ENCODE measurements at regions not wholly inside any gene's neighbourhood (a gene's known extent, or its start where the extent isn't known, plus 50 kb on each side); places are given as distances from the start of the nearest gene placed in this dataset.

- peaks cover 14% of the 10 kb centered on the region for H3K4me1 ChIP-seq (ENCODE audit: control insufficient read depth, insufficient read depth, low read length)
- no peaks in the 10 kb centered on the region for H3K36me3 ChIP-seq (ENCODE audit: control insufficient read depth, insufficient read depth, low read length)
- no peak overlapping the region for H3K9ac ChIP-seq (ENCODE audit: low read depth, low read length)
- no peaks in the 10 kb centered on the region for H3K9me3 ChIP-seq (ENCODE audit: control insufficient read depth, insufficient read depth, low read length)
- no peaks in the 10 kb centered on the region for H3K27me3 ChIP-seq (ENCODE audit: control insufficient read depth, insufficient read depth, low read length)
- no peak overlapping the region for H3K4me3 ChIP-seq (ENCODE audit: low read depth, low read length)
Observed at GRCh38 chr17:77001487-77001886, 133.3 kb downstream of the MGAT5B start.

DNA sequence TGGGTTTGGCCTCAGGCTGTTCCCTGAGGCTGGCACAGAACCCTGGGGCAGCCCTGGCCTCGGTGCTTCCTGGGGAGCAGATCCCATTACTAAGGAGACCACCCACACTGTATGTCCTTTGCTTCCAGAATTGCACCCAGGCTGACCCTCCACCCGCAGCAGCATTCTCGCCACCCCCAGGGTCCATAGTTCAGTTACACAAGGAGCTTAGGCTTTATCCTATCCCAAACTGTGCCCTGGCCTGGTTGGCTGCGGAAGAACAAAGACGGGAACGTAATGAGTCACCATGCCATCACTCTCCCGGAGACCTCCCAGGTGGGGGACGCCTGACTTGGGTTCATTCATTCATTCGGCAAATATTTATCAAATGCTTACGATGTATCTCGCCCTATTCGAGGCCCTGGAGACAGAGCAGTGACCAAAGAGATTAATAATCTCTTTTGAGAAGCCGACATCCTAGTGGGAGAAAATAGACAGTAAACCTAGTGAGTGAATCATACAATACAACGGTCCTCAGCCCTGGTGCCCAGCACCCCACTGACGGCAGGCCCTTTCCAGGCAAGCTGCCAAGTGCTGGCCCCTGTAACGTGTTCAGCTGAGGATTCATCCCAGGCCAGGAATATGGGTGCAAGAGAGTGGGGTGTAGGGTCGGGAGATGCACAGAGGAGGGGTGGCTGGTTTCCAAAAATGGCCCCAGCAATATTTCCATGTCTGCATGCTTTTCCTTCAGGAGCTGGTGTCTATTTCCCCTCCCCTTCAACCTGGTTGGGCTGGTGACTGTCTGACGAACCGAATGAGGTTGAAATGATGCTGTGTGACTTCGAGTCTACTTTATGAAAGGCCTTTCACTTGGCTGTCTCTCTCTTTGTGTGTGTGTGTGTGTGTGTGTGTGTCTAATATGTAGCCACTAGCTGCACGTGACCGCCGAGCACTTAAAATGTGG lies 134.2 kb downstream of the MGAT5B start:
- Histone ChIP-seq H3K9me3 (ENCODE audit: control insufficient read depth, insufficient read depth, low read length) (no peaks in the 10 kb centered on the region), H3K9ac (ENCODE audit: low read depth, low read length) (no peak overlapping the region), H3K36me3 (ENCODE audit: control insufficient read depth, insufficient read depth, low read length) (no peaks in the 10 kb centered on the region), H3K27me3 (ENCODE audit: control insufficient read depth, insufficient read depth, low read length) (no peaks in the 10 kb centered on the region), H3K4me1 (ENCODE audit: control insufficient read depth, insufficient read depth, low read length) (peaks cover 11% of the 10 kb centered on the region), H3K4me3 (ENCODE audit: low read depth, low read length) (no peak overlapping the region)

DNA sequence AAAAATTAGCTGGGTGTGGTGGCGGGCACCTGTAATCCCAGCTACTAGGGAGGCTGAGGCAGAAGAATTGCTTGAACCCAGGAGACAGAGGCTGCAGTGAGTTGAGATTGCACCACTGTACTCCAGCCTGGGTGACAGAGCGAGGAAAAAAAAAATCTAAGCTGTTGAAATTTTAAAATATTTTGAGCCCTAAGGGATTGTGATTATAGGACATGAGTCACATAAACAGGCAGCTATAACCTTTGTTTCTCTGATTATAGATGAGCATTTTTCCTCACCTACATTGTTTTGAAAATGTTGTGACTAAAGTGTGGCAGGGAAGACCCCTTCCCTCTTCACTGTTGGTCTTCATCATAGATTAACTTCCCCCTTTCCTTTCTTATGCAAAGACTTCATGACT lies 135.5 kb downstream of the MGAT5B start:
- H3K36me3 ChIP-seq (ENCODE audit: control insufficient read depth, insufficient read depth, low read length) = no peaks in the 10 kb centered on the region
- no peak overlapping the region for H3K4me3 ChIP-seq (ENCODE audit: low read depth, low read length)
- peaks cover 4% of the 10 kb centered on the region for H3K4me1 ChIP-seq (ENCODE audit: control insufficient read depth, insufficient read depth, low read length)
- H3K27me3 ChIP-seq (ENCODE audit: control insufficient read depth, insufficient read depth, low read length) = no peaks in the 10 kb centered on the region
- no peaks in the 10 kb centered on the region for H3K9me3 ChIP-seq (ENCODE audit: control insufficient read depth, insufficient read depth, low read length)
- H3K9ac ChIP-seq (ENCODE audit: low read depth, low read length) = no peak overlapping the region

DNA sequence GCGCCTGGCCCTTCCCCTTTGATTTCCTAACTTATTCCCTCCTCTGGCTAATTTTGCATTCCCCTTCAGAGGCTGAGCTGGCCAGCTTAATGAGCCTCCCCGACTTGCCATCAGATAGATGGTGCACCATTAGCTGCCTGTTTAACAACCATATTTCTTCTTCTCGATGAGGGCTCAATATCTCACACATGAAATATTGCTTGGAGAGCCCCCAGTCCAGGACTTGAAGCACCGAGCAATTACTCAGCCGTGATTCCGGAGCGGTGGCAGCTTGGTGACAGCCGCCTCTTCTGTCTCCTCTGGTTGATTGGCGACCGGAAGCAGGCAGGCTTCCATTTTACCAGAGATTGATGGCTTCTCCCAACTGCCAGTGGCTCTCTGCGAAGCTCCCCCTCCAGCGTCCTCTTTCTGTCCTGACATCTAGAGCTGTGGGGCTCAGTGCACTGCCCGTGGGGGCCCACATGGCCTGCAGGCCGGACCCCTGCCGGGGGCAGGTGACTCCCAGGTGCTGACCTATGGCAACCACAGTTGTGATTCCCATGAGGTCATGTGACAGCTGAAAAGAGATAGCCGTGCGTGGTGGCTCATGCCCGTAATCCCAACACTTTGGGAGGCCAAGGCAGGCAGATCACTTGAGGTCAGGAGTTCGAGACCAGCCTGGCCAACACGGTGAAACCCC lies 133.7 kb upstream of the SEC14L1 start:
- Histone ChIP-seq H3K4me1 (ENCODE audit: control insufficient read depth, insufficient read depth, low read length) (peaks cover 4% of the 10 kb centered on the region), H3K4me3 (ENCODE audit: low read depth, low read length) (no peak overlapping the region), H3K27me3 (ENCODE audit: control insufficient read depth, insufficient read depth, low read length) (no peaks in the 10 kb centered on the region), H3K9me3 (ENCODE audit: control insufficient read depth, insufficient read depth, low read length) (no peaks in the 10 kb centered on the region), H3K36me3 (ENCODE audit: control insufficient read depth, insufficient read depth, low read length) (no peaks in the 10 kb centered on the region), H3K9ac (ENCODE audit: low read depth, low read length) (no peak overlapping the region)

DNA sequence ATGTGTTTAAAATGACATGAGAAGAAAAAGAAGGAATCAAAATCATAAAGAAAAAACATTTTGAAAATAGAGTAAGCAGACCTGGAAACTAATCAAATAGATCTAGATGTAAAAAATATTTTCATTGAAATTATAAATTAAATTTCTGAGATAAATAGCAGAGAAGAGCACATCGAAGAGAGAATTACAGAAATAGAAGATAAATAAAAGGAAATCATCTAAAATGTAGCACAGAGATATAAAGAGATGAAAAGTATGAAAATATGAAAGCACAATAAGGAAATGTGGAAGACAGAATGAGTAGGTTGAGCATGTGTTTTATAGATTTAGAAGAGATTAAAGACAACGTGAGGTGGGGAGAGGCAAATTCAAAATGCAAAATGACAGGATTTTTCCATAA lies 130.9 kb upstream of the SEC14L1 start:
- Histone ChIP-seq H3K4me3 (ENCODE audit: low read depth, low read length) (no peak overlapping the region), H3K36me3 (ENCODE audit: control insufficient read depth, insufficient read depth, low read length) (no peaks in the 10 kb centered on the region), H3K9ac (ENCODE audit: low read depth, low read length) (no peak overlapping the region), H3K9me3 (ENCODE audit: control insufficient read depth, insufficient read depth, low read length) (no peaks in the 10 kb centered on the region), H3K4me1 (ENCODE audit: control insufficient read depth, insufficient read depth, low read length) (no peaks in the 10 kb centered on the region), H3K27me3 (ENCODE audit: control insufficient read depth, insufficient read depth, low read length) (no peaks in the 10 kb centered on the region)

DNA sequence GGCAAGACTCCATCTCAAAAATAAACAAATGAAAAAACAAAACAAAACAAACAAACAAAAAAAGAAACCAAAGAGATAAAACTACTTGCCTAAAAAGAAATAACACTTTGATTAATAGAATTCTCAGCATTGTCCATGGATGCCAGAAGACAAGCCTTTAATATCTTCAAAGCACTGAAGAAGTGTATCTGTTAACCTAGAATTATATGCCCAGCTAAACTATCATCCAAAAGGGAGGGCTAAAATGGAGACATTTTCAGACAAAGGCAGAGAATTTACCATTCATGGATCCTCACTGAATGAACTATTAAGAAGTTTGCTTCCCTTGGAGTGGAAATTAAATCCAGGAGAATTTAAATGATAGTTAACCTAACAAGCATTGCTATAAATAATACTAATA lies 130.1 kb upstream of the SEC14L1 start:
- Histone ChIP-seq H3K27me3 (ENCODE audit: control insufficient read depth, insufficient read depth, low read length) (no peaks in the 10 kb centered on the region), H3K9ac (ENCODE audit: low read depth, low read length) (no peak overlapping the region), H3K4me3 (ENCODE audit: low read depth, low read length) (no peak overlapping the region), H3K36me3 (ENCODE audit: control insufficient read depth, insufficient read depth, low read length) (no peaks in the 10 kb centered on the region), H3K4me1 (ENCODE audit: control insufficient read depth, insufficient read depth, low read length) (no peaks in the 10 kb centered on the region), H3K9me3 (ENCODE audit: control insufficient read depth, insufficient read depth, low read length) (no peaks in the 10 kb centered on the region)

DNA sequence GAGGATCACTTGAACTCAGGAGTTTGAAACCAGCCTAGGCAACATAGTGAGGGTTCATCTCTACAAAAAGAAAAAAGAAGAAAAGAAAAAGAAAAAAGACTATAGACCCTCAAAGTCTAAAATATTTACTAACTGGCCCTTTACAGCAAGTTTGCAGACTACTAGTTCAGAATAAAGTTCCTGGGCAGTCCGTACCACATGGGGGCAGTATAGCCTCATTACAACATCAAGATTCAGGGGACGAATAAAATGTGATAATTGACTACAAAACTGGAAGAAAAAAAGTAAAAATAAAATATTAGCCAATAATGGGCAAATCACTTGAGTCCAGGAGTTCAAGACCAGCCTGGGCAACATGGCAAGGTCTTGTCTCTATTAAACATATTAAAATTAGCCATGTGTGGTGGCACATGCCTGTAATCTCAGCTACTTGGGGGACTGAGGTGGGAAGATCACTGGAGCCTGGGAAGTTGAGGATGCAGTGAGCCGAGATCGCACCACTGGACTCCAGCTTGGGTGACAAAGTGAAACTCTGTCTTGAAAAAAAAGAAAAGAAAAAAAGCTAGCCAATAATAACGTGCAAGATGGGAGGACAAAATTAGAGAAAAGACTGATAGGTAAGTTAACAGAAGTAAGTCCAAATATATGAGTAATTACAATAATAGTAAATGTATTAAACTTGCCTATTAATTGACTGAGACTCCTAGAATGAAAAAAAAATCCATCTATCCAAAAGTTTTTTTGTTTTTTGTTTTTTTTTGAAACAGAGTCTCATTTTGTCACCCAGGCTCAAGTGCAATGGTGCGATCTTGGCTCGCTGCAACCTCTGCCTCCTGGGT lies 129.4 kb upstream of the SEC14L1 start:
- H3K36me3 ChIP-seq (ENCODE audit: control insufficient read depth, insufficient read depth, low read length) = no peaks in the 10 kb centered on the region
- H3K9ac ChIP-seq (ENCODE audit: low read depth, low read length) = no peak overlapping the region
- H3K27me3 ChIP-seq (ENCODE audit: control insufficient read depth, insufficient read depth, low read length) = no peaks in the 10 kb centered on the region
- H3K4me3 ChIP-seq (ENCODE audit: low read depth, low read length) = no peak overlapping the region
- no peaks in the 10 kb centered on the region for H3K9me3 ChIP-seq (ENCODE audit: control insufficient read depth, insufficient read depth, low read length)
- H3K4me1 ChIP-seq (ENCODE audit: control insufficient read depth, insufficient read depth, low read length) = no peaks in the 10 kb centered on the region

DNA sequence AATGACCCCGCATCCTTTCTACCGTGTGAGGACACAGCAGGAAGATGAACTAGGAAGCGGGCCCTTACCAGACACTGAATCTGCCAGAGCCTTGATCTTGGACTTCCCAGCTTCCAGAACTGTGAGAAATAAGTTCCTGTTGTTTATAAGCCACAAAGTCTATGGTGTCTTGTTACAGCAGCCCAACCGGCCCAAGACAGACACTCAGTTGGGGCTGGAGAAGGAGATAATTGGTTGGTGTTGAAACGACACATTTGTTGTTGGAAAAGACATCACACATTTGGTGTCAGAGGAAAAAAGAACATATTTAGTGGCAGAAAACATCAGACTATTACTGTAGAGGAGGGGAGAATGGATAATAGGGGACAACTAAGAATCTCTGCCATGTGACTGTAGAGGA lies 122.3 kb upstream of the SEC14L1 start:
- Histone ChIP-seq H3K9ac (ENCODE audit: low read depth, low read length) (no peak overlapping the region), H3K4me1 (ENCODE audit: control insufficient read depth, insufficient read depth, low read length) (no peaks in the 10 kb centered on the region), H3K9me3 (ENCODE audit: control insufficient read depth, insufficient read depth, low read length) (no peaks in the 10 kb centered on the region), H3K27me3 (ENCODE audit: control insufficient read depth, insufficient read depth, low read length) (no peaks in the 10 kb centered on the region), H3K36me3 (ENCODE audit: control insufficient read depth, insufficient read depth, low read length) (no peaks in the 10 kb centered on the region), H3K4me3 (ENCODE audit: low read depth, low read length) (no peak overlapping the region)

- H3K27me3 ChIP-seq (ENCODE audit: control insufficient read depth, insufficient read depth, low read length) = no peaks in the 10 kb centered on the region
- H3K9ac ChIP-seq (ENCODE audit: low read depth, low read length) = no peak overlapping the region
- no peaks in the 10 kb centered on the region for H3K9me3 ChIP-seq (ENCODE audit: control insufficient read depth, insufficient read depth, low read length)
- H3K36me3 ChIP-seq (ENCODE audit: control insufficient read depth, insufficient read depth, low read length) = no peaks in the 10 kb centered on the region
- H3K4me3 ChIP-seq (ENCODE audit: low read depth, low read length) = no peak overlapping the region
- no peaks in the 10 kb centered on the region for H3K4me1 ChIP-seq (ENCODE audit: control insufficient read depth, insufficient read depth, low read length)
Observed at GRCh38 chr17:77019893-77020379, 120.8 kb upstream of the SEC14L1 start.

GRCh38 chr17:77020973-77021372 lies 119.8 kb upstream of the SEC14L1 start:
- H3K36me3 ChIP-seq (ENCODE audit: control insufficient read depth, insufficient read depth, low read length) = no peaks in the 10 kb centered on the region
- H3K9me3 ChIP-seq (ENCODE audit: control insufficient read depth, insufficient read depth, low read length) = no peaks in the 10 kb centered on the region
- H3K4me3 ChIP-seq (ENCODE audit: low read depth, low read length) = no peak overlapping the region
- H3K9ac ChIP-seq (ENCODE audit: low read depth, low read length) = no peak overlapping the region
- no peaks in the 10 kb centered on the region for H3K4me1 ChIP-seq (ENCODE audit: control insufficient read depth, insufficient read depth, low read length)
- H3K27me3 ChIP-seq (ENCODE audit: control insufficient read depth, insufficient read depth, low read length) = no peaks in the 10 kb centered on the region

DNA sequence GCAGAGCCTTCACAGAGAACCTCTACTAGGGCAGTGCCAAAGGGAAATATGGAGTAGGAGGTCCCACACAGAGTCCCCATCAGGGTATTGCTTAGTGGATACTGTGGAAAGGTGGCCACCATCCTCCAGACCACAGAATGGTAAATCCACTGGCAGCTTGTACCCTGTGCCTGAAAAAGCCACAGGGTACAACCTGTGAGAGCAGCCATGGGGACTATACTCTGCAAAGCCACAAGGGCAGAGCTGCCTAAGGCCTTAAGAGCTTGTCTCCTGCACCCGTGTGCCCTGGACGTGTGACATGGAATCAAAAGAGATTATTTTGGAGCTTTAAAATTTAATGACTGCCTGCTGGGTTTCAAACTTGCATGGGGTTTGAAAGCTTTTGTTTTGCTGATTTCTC lies 118.0 kb upstream of the SEC14L1 start:
- Histone ChIP-seq H3K4me3 (ENCODE audit: low read depth, low read length) (no peak overlapping the region), H3K36me3 (ENCODE audit: control insufficient read depth, insufficient read depth, low read length) (no peaks in the 10 kb centered on the region), H3K9ac (ENCODE audit: low read depth, low read length) (no peak overlapping the region), H3K9me3 (ENCODE audit: control insufficient read depth, insufficient read depth, low read length) (no peaks in the 10 kb centered on the region), H3K4me1 (ENCODE audit: control insufficient read depth, insufficient read depth, low read length) (no peaks in the 10 kb centered on the region), H3K27me3 (ENCODE audit: control insufficient read depth, insufficient read depth, low read length) (no peaks in the 10 kb centered on the region)
